ENCODE measurements at regions not wholly inside any gene's neighbourhood (a gene's known extent, or its start where the extent isn't known, plus 50 kb on each side); places are given as distances from the start of the nearest gene placed in this dataset.

GRCh38 chr20:11702721-11703518 lies 214.8 kb upstream of the BTBD3 start:
- no peak for TF ChIP-seq JUND (IDR thresholded peaks at IDR 0.05; ENCODE audit: low read depth, low read length)
- TF ChIP-seq POLR2AphosphoS2 (IDR thresholded peaks at IDR 0.05; ENCODE audit: low read depth, low read length), result no peak
- no peak for TF ChIP-seq ASH2L (IDR thresholded peaks at IDR 0.05; ENCODE audit: borderline replicate concordance, low read depth)
- no peak for TF ChIP-seq PAX8 (IDR thresholded peaks at IDR 0.05)
- no peak for TF ChIP-seq SIX5 (IDR thresholded peaks at IDR 0.05; ENCODE audit: low read depth, low read length, severe bottlenecking)
- TF ChIP-seq IKZF1 (conservative IDR thresholded peaks at IDR 0.05), result no peak
- TF ChIP-seq BRCA1 (IDR thresholded peaks at IDR 0.05; ENCODE audit: low read depth, low read length), result no peak
- no peak for TF ChIP-seq ZNF24 (IDR thresholded peaks at IDR 0.05)
- TF ChIP-seq SIN3A (IDR thresholded peaks at IDR 0.05; ENCODE audit: low read depth, low read length), result no peak
- TF ChIP-seq NFYB (IDR thresholded peaks at IDR 0.05; ENCODE audit: insufficient read depth, low read depth, low read length), result no peak
- TF ChIP-seq HSF1 (IDR thresholded peaks at IDR 0.05; ENCODE audit: low read depth, low read length), result no peak
- TF ChIP-seq TAF1 (IDR thresholded peaks at IDR 0.05; ENCODE audit: borderline replicate concordance, low read depth, low read length), result no peak
- Histone ChIP-seq H3K27me3 (replicated peaks in 1 of 2; ENCODE audit: control insufficient read depth in 2 of 2, insufficient read depth in 2 of 2, low read length in 1 of 2) (no peaks in the 10 kb centered on the region), H4K20me1 (ENCODE audit: control insufficient read depth, insufficient read depth) (no peaks in the 10 kb centered on the region), H3K4me2 (ENCODE audit: control insufficient read depth, insufficient read depth) (no peak overlapping the region), H3K9ac (ENCODE audit: control insufficient read depth, insufficient read depth, low read length) (no peak overlapping the region), H3K9me3 (replicated peaks; ENCODE audit: control insufficient read depth, insufficient read depth, low read length) (no peaks in the 10 kb centered on the region), H3K4me1 (ENCODE audit: control insufficient read depth, insufficient read depth, low read length) (no peaks in the 10 kb centered on the region), H3K27ac (ENCODE audit: control insufficient read depth, insufficient read depth) (no peak overlapping the region), H3K79me2 (ENCODE audit: control insufficient read depth, insufficient read depth, low read length) (no peaks in the 10 kb centered on the region), H2AFZ (ENCODE audit: control insufficient read depth, low read depth, low read length) (no peak overlapping the region), H3K4me3 (no peak overlapping the region), H3K36me3 (ENCODE audit: control insufficient read depth in 2 of 2, insufficient read depth in 2 of 2, low read length in 1 of 2) (no peaks in the 10 kb centered on the region)
- FAIRE-seq (no peak), DNase-seq (ENCODE audit: low read depth, low spot score) (no peak), ATAC-seq (no peak)
- ChIA-PET POLR2A (no interaction called here), CTCF (interaction anchor here (1.0 kb wide), 1 partner anchor 165 kb away, joined by 3 read pairs; no protein-coding TSS in a partner anchor), RAD21 (ENCODE audit: unreplicated experiment) (interaction anchor here (0.6 kb wide), 1 partner anchor 923 kb away, joined by 3 read pairs; no protein-coding TSS in a partner anchor), SMC1A (ENCODE audit: uncharacterized antibody, unreplicated experiment) (interaction anchor here (0.6 kb wide), 1 partner anchor 1719 kb away, joined by 3 read pairs; no protein-coding TSS in a partner anchor)
- intact Hi-C loops (cut with micrococcal nuclease; ENCODE audit: unreplicated experiment) (no loop called here), in situ Hi-C loops (cut with MboI) (no loop called here)
- BruUV-seq (replicated peaks), result no TSS peak
- WGBS (ENCODE audit: insufficient coverage, insufficient replicate concordance, low lambda C conversion rate, missing lambda C conversion rate), result 13% methylated on average over 2 of the region's 2 CpGs

All from GM12878 (cell line).